K562 (cell line): ENCODE measurements at regions not wholly inside any gene's neighbourhood (a gene's known extent, or its start where the extent isn't known, plus 50 kb on each side); places are given as distances from the start of the nearest gene placed in this dataset.

Source experiments
- ELF4 ChIP-seq: fragments of 450-650 bp; formaldehyde crosslinking; IDR thresholded peaks from 2 replicates; pipeline ENCODE4 v1.4.0; 2022; ENCODE audit warnings: missing genetic modification characterization
- HCFC1 ChIP-seq: IDR thresholded peaks from 2 replicates; pipeline ENCODE4 v1.6.1; 2012; ENCODE audit warnings: low read depth, low read length, improper control_type of control experiment
- JUN ChIP-seq, 2 experiments: sonication (generic) in 1 of 2; formaldehyde crosslinking in 1 of 2; IDR thresholded peaks; 2 replicates each; pipeline versions ENCODE4 v1.6.1 to v1.8.0; 2012 to 2022; ENCODE audit warnings: borderline replicate concordance in 2 of 2, mild to moderate bottlenecking in 2 of 2, improper control_type of control experiment in 1 of 2, low read depth in 1 of 2, low read length in 1 of 2, missing genetic modification reagents in 1 of 2
- NFYB ChIP-seq: IDR thresholded peaks from 2 replicates; pipeline ENCODE4 v1.6.1; 2011; ENCODE audit warnings: mild to moderate bottlenecking, moderate library complexity; ENCODE audit not compliant: insufficient read length; ENCODE audit errors: extremely low read depth
- POLR2AphosphoS5 ChIP-seq: IDR thresholded peaks from 2 replicates; pipeline ENCODE4 v1.6.1; 2011; ENCODE audit warnings: mild to moderate bottlenecking, low read depth, low read length, moderate library complexity; ENCODE audit not compliant: control insufficient read depth, insufficient read depth
- PTTG1 ChIP-seq: fragments of 450-650 bp; IDR thresholded peaks from 2 replicates; pipeline ENCODE4 v1.6.1; 2016; ENCODE audit warnings: low read depth, mild to moderate bottlenecking, missing genetic modification characterization, missing compliant biosample characterization
- SETDB1 ChIP-seq: IDR thresholded peaks from one replicate; pipeline ENCODE4 v1.6.1; 2012; ENCODE audit warnings: low read length, control low read depth, inconsistent platforms
- SMC3 ChIP-seq: conservative IDR thresholded peaks from 2 replicates; pipeline ENCODE4 v1.6.1; 2011; ENCODE audit warnings: low read depth, low read length, improper control_type of control experiment; ENCODE audit not compliant: insufficient read depth
- SREBF2 ChIP-seq: sonication (generic); formaldehyde crosslinking; IDR thresholded peaks from 2 replicates; pipeline ENCODE4 v1.4.0; 2020; ENCODE audit warnings: mild to moderate bottlenecking, missing genetic modification reagents
- TAF1 ChIP-seq: IDR thresholded peaks from 2 replicates; pipeline ENCODE4 v1.6.1; 2011; ENCODE audit warnings: mild to moderate bottlenecking, low read length, moderate library complexity; ENCODE audit not compliant: insufficient read depth, control insufficient read depth, severe bottlenecking; ENCODE audit errors: extremely low read depth
- TOE1 ChIP-seq, 2 experiments: fragments of 450-650 bp in 1 of 2; sonication (generic) in 1 of 2; formaldehyde crosslinking in 1 of 2; IDR thresholded peaks; 2 replicates each; pipeline versions ENCODE4 v1.7.1 to v1.8.0; 2016 to 2022; ENCODE audit warnings: borderline replicate concordance in 2 of 2, mild to moderate bottlenecking in 2 of 2, antibody characterized with exemption in 1 of 2, inconsistent platforms in 1 of 2, low read depth in 1 of 2, missing genetic modification reagents in 1 of 2, moderate library complexity in 1 of 2
- TF ChIP-seq, protein P1 (sequence below): sonication (generic); formaldehyde crosslinking; IDR thresholded peaks from 2 replicates; pipeline ENCODE4 v1.5.0; 2020; ENCODE audit warnings: missing genetic modification reagents
- TF ChIP-seq, protein P2 (sequence below), 3 experiments: IDR thresholded peaks in 2 of 3; conservative IDR thresholded peaks in 1 of 3; 2 replicates each; pipeline ENCODE4 v1.5.1; 2011 to 2012; ENCODE audit warnings: low read length in 3 of 3, mild to moderate bottlenecking in 3 of 3, control low read depth in 2 of 3, improper control_type of control experiment in 1 of 3, inconsistent platforms in 1 of 3, low read depth in 1 of 3, mixed read lengths in 1 of 3, moderate library complexity in 1 of 3; ENCODE audit not compliant: insufficient read depth in 2 of 3

DNA sequence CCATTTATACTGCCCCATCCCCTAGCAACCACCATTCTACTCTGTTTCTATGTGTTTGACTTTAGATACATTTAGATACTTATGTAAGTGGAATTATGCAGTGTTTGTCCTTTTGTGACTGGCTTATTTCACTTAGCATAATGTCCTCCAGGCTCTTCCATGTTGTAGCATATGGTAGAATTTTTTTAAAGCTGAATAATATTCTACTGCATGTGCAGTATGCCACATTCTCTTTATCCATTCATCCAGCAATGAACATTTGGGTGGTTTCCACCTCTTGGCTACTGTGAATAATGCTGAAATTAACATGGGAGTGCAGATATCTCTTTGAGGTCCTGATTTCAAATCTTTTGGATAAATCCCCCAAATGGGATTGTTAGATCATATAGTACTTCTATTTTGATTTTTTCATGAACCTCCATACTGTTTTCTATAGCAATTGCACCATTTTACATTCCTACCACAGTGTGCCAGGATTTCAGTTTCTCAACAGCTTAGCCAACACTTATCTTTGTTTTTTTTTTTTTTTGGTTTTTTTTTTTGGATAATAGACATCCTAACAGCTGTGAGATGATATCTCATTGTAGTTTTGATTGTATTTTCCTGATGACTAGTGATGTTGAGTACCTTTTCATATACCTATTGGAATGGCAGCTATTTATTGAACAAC lies 105.9 kb upstream of the LNX1 start:
- no peak for TF ChIP-seq HCFC1
- TF ChIP-seq TAF1: no peak
- TF ChIP-seq TOE1 (IDR thresholded peaks at IDR 0.05; ENCODE audit: borderline replicate concordance): no peak
- no peak for TF ChIP-seq TOE1 (CRISPR knock-in tag; IDR thresholded peaks at IDR 0.05; ENCODE audit: borderline replicate concordance, low read depth)
- no peak for TF ChIP-seq ELF4 (CRISPR knock-in tag)
- TF ChIP-seq, protein P1, sequence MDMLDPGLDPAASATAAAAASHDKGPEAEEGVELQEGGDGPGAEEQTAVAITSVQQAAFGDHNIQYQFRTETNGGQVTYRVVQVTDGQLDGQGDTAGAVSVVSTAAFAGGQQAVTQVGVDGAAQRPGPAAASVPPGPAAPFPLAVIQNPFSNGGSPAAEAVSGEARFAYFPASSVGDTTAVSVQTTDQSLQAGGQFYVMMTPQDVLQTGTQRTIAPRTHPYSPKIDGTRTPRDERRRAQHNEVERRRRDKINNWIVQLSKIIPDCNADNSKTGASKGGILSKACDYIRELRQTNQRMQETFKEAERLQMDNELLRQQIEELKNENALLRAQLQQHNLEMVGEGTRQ (CRISPR knock-in tag): no peak
- no peak for TF ChIP-seq SREBF2 (CRISPR knock-in tag)
- TF ChIP-seq PTTG1: no peak
- no peak for TF ChIP-seq POLR2AphosphoS5
- no peak for TF ChIP-seq JUN (IDR thresholded peaks at IDR 0.05; ENCODE audit: borderline replicate concordance, low read depth, low read length)
- no peak for TF ChIP-seq JUN (CRISPR knock-in tag; IDR thresholded peaks at IDR 0.05; ENCODE audit: borderline replicate concordance)
- TF ChIP-seq NFYB: no peak
- no peak for TF ChIP-seq SMC3
- no peak for TF ChIP-seq SETDB1
- TF ChIP-seq, protein P2, sequence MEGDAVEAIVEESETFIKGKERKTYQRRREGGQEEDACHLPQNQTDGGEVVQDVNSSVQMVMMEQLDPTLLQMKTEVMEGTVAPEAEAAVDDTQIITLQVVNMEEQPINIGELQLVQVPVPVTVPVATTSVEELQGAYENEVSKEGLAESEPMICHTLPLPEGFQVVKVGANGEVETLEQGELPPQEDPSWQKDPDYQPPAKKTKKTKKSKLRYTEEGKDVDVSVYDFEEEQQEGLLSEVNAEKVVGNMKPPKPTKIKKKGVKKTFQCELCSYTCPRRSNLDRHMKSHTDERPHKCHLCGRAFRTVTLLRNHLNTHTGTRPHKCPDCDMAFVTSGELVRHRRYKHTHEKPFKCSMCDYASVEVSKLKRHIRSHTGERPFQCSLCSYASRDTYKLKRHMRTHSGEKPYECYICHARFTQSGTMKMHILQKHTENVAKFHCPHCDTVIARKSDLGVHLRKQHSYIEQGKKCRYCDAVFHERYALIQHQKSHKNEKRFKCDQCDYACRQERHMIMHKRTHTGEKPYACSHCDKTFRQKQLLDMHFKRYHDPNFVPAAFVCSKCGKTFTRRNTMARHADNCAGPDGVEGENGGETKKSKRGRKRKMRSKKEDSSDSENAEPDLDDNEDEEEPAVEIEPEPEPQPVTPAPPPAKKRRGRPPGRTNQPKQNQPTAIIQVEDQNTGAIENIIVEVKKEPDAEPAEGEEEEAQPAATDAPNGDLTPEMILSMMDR (IDR thresholded peaks at IDR 0.05 in 2 of 3, conservative IDR thresholded peaks at IDR 0.05 in 1 of 3; ENCODE audit: insufficient read depth in 2 of 3, low read depth in 1 of 3, low read length in 3 of 3): no peak
